B cell (primary cell): ENCODE measurements at regions not wholly inside any gene's neighbourhood (a gene's known extent, or its start where the extent isn't known, plus 50 kb on each side); places are given as distances from the start of the nearest gene placed in this dataset.

Source experiments
- CTCF ChIP-seq: fragments of 200-600 bp; IDR thresholded peaks from one replicate; pipeline ENCODE4 v1.8.0; 2022; ENCODE audit warnings: antibody characterized with exemption, mild to moderate bottlenecking
- EZH2 ChIP-seq: IDR thresholded peaks from 2 replicates; pipeline ENCODE4 v1.6.1; 2012; ENCODE audit warnings: borderline replicate concordance, low read depth, mild to moderate bottlenecking, moderate library complexity, low read length; ENCODE audit not compliant: insufficient read depth, poor library complexity, severe bottlenecking

- TF ChIP-seq EZH2 (no peak), CTCF (no peak)
These were observed 391.7 kb upstream of the SALL3 start for GRCh38 chr18:78587626-78588600.
